ENCODE measurements at regions not wholly inside any gene's neighbourhood (a gene's known extent, or its start where the extent isn't known, plus 50 kb on each side); places are given as distances from the start of the nearest gene placed in this dataset.
"Not testable (repeated sequence)": the region's sequence is repeated elsewhere in the genome, so short reads cannot be mapped to it uniquely, and the experiment has no call there.

- DNase-seq (ENCODE audit: unreplicated experiment), result no peak
- no peaks in the 10 kb centered on the region for H3K4me1 Mint-ChIP-seq (ENCODE audit: insufficient read depth, unreplicated experiment)
- no peaks in the 10 kb centered on the region for H3K27me3 Mint-ChIP-seq (ENCODE audit: insufficient read depth, unreplicated experiment)
- ChIA-PET CTCF (no interaction called here), POLR2A (no interaction called here)
- H3K27ac Mint-ChIP-seq (ENCODE audit: low read depth, unreplicated experiment), result no peak overlapping the region
- H3K36me3 Mint-ChIP-seq (ENCODE audit: insufficient read depth, unreplicated experiment), result no peaks in the 10 kb centered on the region
- TF ChIP-seq CTCF (IDR thresholded peaks at IDR 0.05; ENCODE audit: unreplicated experiment), result no peak
- intact Hi-C loops (cut with micrococcal nuclease), result no loop called here
- BruUV-seq (replicated peaks), result no TSS peak
- H3K9me3 Mint-ChIP-seq (ENCODE audit: unreplicated experiment), result peaks cover 7% of the 10 kb centered on the region
- no peak overlapping the region for H3K4me3 Mint-ChIP-seq (ENCODE audit: unreplicated experiment)
Measured at GRCh38 chr10:109055243-109055642, 868.1 kb downstream of the XPNPEP1 start.

DNA sequence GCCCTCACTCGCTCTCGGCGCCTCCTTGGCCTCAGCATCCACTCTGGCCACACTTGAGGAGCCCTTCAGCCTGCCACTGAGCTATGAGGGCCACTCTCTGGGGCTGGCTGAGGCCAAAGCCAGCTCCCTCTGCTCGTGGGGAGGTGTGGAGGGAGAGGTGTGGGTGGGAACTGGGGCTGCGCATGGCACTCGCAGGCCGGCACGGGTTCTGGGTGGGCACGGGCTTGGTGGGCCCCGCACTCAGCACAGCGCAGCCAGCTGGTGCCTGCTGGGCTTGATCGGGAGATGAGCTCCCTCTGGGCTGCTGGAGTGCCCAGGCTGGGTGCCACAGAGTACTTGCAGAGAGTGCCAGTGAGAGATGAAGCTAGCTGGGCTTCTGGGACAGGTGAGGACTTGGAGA is 875.5 kb downstream of the XPNPEP1 start:
- H3K4me3 Mint-ChIP-seq (ENCODE audit: unreplicated experiment), result no peak overlapping the region

DNA sequence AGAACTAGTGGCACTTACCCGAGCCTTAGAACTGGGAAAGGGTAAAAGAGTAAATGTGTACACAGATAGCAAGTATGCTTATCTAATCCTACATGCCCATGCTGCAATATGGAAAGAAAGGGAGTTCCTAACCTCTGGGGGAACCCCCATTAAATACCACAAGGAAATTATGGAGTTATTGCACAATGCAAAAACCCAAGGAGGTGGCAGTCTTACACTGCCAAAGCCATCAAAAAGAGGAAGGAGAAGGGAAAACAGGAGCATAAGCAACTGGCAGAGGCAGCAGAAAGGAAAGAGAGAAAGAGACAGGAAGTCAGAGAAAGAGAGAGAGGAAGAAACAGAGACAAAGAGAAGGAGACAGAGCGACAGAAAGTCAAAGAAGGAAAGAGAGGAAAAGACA is 876.9 kb downstream of the XPNPEP1 start:
- H3K9me3 Mint-ChIP-seq (ENCODE audit: unreplicated experiment); H3K4me1 Mint-ChIP-seq (ENCODE audit: insufficient read depth, unreplicated experiment); CTCF ChIA-PET; H3K27me3 Mint-ChIP-seq (ENCODE audit: insufficient read depth, unreplicated experiment); H3K4me3 Mint-ChIP-seq (ENCODE audit: unreplicated experiment); POLR2A ChIA-PET; BruUV-seq (replicated peaks); intact Hi-C loops (cut with micrococcal nuclease); H3K36me3 Mint-ChIP-seq (ENCODE audit: insufficient read depth, unreplicated experiment); H3K27ac Mint-ChIP-seq (ENCODE audit: low read depth, unreplicated experiment); DNase-seq (ENCODE audit: unreplicated experiment): not testable (repeated sequence)

More for the DNA sequence above, 875.5 kb downstream of the XPNPEP1 start:
- no peak for TF ChIP-seq CTCF (IDR thresholded peaks at IDR 0.05; ENCODE audit: unreplicated experiment)
- intact Hi-C loops (cut with micrococcal nuclease), result no loop called here
- BruUV-seq (replicated peaks), result no TSS peak
- Mint-ChIP-seq H3K36me3 (ENCODE audit: insufficient read depth, unreplicated experiment) (no peaks in the 10 kb centered on the region), H3K9me3 (ENCODE audit: unreplicated experiment) (peaks cover 13% of the 10 kb centered on the region), H3K27ac (ENCODE audit: low read depth, unreplicated experiment) (no peak overlapping the region), H3K27me3 (ENCODE audit: insufficient read depth, unreplicated experiment) (no peaks in the 10 kb centered on the region), H3K4me1 (ENCODE audit: insufficient read depth, unreplicated experiment) (no peaks in the 10 kb centered on the region)
- CTCF ChIA-PET, result interaction anchor here (0.6 kb wide), 2 partner anchors 388 to 1504 kb away, joined by 3 to 5 read pairs; no protein-coding TSS in a partner anchor
- POLR2A ChIA-PET, result interaction anchor here (0.8 kb wide), 1 partner anchor 202 kb away, joined by 3 read pairs; no protein-coding TSS in a partner anchor
- DNase-seq (ENCODE audit: unreplicated experiment), result no peak

- Mint-ChIP-seq H3K4me1 (ENCODE audit: insufficient read depth, unreplicated experiment) (no peaks in the 10 kb centered on the region), H3K4me3 (ENCODE audit: unreplicated experiment) (no peak overlapping the region), H3K9me3 (ENCODE audit: unreplicated experiment) (no peaks in the 10 kb centered on the region), H3K36me3 (ENCODE audit: insufficient read depth, unreplicated experiment) (no peaks in the 10 kb centered on the region), H3K27ac (ENCODE audit: low read depth, unreplicated experiment) (no peak overlapping the region), H3K27me3 (ENCODE audit: insufficient read depth, unreplicated experiment) (no peaks in the 10 kb centered on the region)
- no peak for DNase-seq (ENCODE audit: unreplicated experiment)
- POLR2A ChIA-PET, result no interaction called here
- intact Hi-C loops (cut with micrococcal nuclease), result no loop called here
- no peak for TF ChIP-seq CTCF (IDR thresholded peaks at IDR 0.05; ENCODE audit: unreplicated experiment)
- CTCF ChIA-PET, result interaction anchor here (0.5 to 1.3 kb wide), 5 partner anchors 22 to 1101 kb away, joined by 3 to 4 read pairs (median 3); no protein-coding TSS in a partner anchor
- BruUV-seq (replicated peaks), result no TSS peak
Measured at GRCh38 chr10:109040622-109041021, 882.7 kb downstream of the XPNPEP1 start.

DNA sequence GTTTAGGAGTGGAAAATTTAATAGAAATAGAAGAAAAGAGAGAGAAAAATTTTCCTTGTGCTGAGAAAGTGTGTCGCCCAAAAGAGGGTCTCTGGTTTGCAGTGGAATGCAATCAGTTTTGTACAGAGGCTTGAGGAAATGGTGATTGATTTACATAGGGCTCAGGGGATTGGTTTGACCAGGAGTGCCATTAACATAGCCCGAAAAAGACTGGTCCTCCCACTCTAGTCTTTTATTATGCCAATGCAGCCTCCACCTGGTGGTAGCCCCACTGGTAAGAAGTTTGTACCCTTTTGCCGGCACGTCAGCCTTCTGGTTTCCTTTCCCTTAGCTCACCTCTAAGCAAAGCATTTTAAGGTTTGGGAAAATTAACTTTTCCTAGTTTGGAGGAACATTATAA is 885.3 kb downstream of the XPNPEP1 start:
- Mint-ChIP-seq H3K27me3 (ENCODE audit: insufficient read depth, unreplicated experiment) (no peaks in the 10 kb centered on the region), H3K9me3 (ENCODE audit: unreplicated experiment) (no peaks in the 10 kb centered on the region), H3K36me3 (ENCODE audit: insufficient read depth, unreplicated experiment) (no peaks in the 10 kb centered on the region), H3K4me3 (ENCODE audit: unreplicated experiment) (no peak overlapping the region), H3K4me1 (ENCODE audit: insufficient read depth, unreplicated experiment) (peaks cover 6% of the 10 kb centered on the region), H3K27ac (ENCODE audit: low read depth, unreplicated experiment) (no peak overlapping the region)
- intact Hi-C loops (cut with micrococcal nuclease), result no loop called here
- DNase-seq (ENCODE audit: unreplicated experiment), result no peak
- ChIA-PET CTCF (no interaction called here), POLR2A (no interaction called here)
- TF ChIP-seq CTCF (IDR thresholded peaks at IDR 0.05; ENCODE audit: unreplicated experiment), result no peak
- no TSS peak for BruUV-seq (replicated peaks)

Data from MCF 10A (cell line).